ENCODE measurements at regions not wholly inside any gene's neighbourhood (a gene's known extent, or its start where the extent isn't known, plus 50 kb on each side); places are given as distances from the start of the nearest gene placed in this dataset.

- TF ChIP-seq CTCF (IDR thresholded peaks at IDR 0.05): no peak
- no peak for TF ChIP-seq POLR2A (IDR thresholded peaks at IDR 0.05)
These were observed 390.1 kb downstream of the LTN1 start for GRCh38 chr21:28602546-28602945.
